HEK293 (cell line): ENCODE measurements at regions not wholly inside any gene's neighbourhood (a gene's known extent, or its start where the extent isn't known, plus 50 kb on each side); places are given as distances from the start of the nearest gene placed in this dataset.

Source experiments
- CTCF ChIP-seq: fragments of 450-650 bp; formaldehyde crosslinking; IDR thresholded peaks from 2 replicates; pipeline ENCODE4 v1.5.1; 2016; ENCODE audit warnings: missing biosample characterization, missing genetic modification characterization
- ELK4 ChIP-seq: IDR thresholded peaks from 2 replicates; pipeline ENCODE4 v1.6.1; 2011; ENCODE audit warnings: mild to moderate bottlenecking, low read depth, low read length, borderline replicate concordance
- ZBTB7A ChIP-seq: fragments of 450-650 bp; formaldehyde crosslinking; IDR thresholded peaks from 2 replicates; pipeline ENCODE4 v1.5.1; 2016; ENCODE audit warnings: low read depth, missing biosample characterization, missing genetic modification characterization
- ZFP3 ChIP-seq: fragments of 450-650 bp; formaldehyde crosslinking; IDR thresholded peaks from 2 replicates; pipeline ENCODE4 v1.5.1; 2016; ENCODE audit warnings: low read depth, missing biosample characterization, missing genetic modification characterization
- ZNF24 ChIP-seq: fragments of 450-650 bp; formaldehyde crosslinking; IDR thresholded peaks from 2 replicates; pipeline ENCODE4 v1.5.1; 2016; ENCODE audit warnings: missing biosample characterization, missing genetic modification characterization
- ZNF548 ChIP-seq: fragments of 450-650 bp; formaldehyde crosslinking; IDR thresholded peaks from 2 replicates; pipeline ENCODE4 v1.5.1; 2016; ENCODE audit warnings: missing biosample characterization, missing genetic modification characterization
- ZNF76 ChIP-seq: fragments of 450-650 bp; formaldehyde crosslinking; IDR thresholded peaks from 2 replicates; pipeline ENCODE4; 2016; ENCODE audit warnings: low read depth, missing biosample characterization, missing genetic modification characterization, borderline replicate concordance

- TF ChIP-seq ZBTB7A (tag by site-specific recombination) (no peak), CTCF (tag by site-specific recombination) (no peak), ELK4 (no peak), ZFP3 (no peak), ZNF24 (tag by site-specific recombination) (no peak), ZNF548 (tag by site-specific recombination) (no peak), ZNF76 (tag by site-specific recombination) (no peak)
Observed at GRCh38 chr7:54354436-54354835, 187.7 kb upstream of the VSTM2A start.
